ENCODE measurements at regions not wholly inside any gene's neighbourhood (a gene's known extent, or its start where the extent isn't known, plus 50 kb on each side); places are given as distances from the start of the nearest gene placed in this dataset.

DNA sequence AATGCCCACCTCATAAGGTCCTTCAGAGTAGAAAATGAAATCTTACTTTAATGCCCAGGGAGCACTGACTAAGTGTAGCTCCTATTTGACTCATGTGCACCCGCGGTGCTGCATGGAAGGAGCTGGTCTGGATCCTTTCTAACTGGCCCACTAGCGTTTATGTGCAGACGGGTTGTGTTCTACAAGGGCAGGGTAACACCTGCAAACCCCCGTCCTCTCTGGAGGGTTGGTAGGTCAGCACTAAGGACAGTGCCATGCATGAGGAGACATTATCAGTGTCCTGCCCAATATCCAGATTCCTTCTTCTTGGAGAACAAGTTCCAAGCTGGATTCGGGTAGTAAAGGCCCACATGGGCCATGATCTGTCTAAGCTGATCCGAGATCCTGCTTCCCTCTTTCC is 140.3 kb downstream of the ANKRD60 start:
- Histone ChIP-seq H4K20me1 (replicated peaks; ENCODE audit: control insufficient read depth, extremely low read depth, insufficient read depth, low read length) (no peaks in the 10 kb centered on the region), H3K36me3 (ENCODE audit: control insufficient read depth in 2 of 2, extremely low read depth in 1 of 2, insufficient read depth in 2 of 2, low read length in 2 of 2) (no peaks in the 10 kb centered on the region), H3K4me3 (replicated peaks in 1 of 3; ENCODE audit: insufficient read depth in 1 of 3, low read depth in 1 of 3, low read length in 3 of 3) (no peak overlapping the region), H3K9me3 (replicated peaks; ENCODE audit: control insufficient read depth, insufficient read depth, low read length) (no peaks in the 10 kb centered on the region), H3K79me2 (ENCODE audit: control insufficient read depth, insufficient read depth, low read length) (no peaks in the 10 kb centered on the region), H3K9ac (replicated peaks; ENCODE audit: extremely low read depth, insufficient read depth, low read length) (no peak overlapping the region), H3K27me3 (ENCODE audit: control insufficient read depth in 2 of 2, insufficient read depth in 2 of 2, low read length in 2 of 2) (no peaks in the 10 kb centered on the region), H3K4me1 (ENCODE audit: control insufficient read depth, extremely low read depth, insufficient read depth, low read length) (no peaks in the 10 kb centered on the region), H2AFZ (ENCODE audit: low read depth, low read length) (no peak overlapping the region), H3K27ac (ENCODE audit: insufficient read depth, low read depth, low read length) (no peak overlapping the region), H3K4me2 (ENCODE audit: insufficient read depth, low read length) (no peak overlapping the region), H3K9me1 (replicated peaks; ENCODE audit: control insufficient read depth, extremely low read depth, insufficient read depth, low read length) (no peaks in the 10 kb centered on the region)
- intact Hi-C loops (cut with micrococcal nuclease) = loop anchor here (5.0 kb wide), 3 partner anchors 89 to 151 kb away; no protein-coding TSS in a partner anchor
- no peak for DNase-seq (ENCODE audit: low read depth, low spot score)
- POLR2A ChIA-PET = no interaction called here
- BruUV-seq (replicated peaks) = no TSS peak
- CTCF ChIA-PET = interaction anchor here (0.7 to 4.3 kb wide), 27 partner anchors 9 to 493 kb away, joined by 3 to 89 read pairs (median 5); partner anchors contain the start of gene ZBP1
- FAIRE-seq = no peak
- dilution Hi-C loops (cut with MboI; ENCODE audit: extremely low pct_ligation_motif_present, low sequenced_read_pairs) = loop anchor here (25.0 kb wide), 1 partner anchor 451 kb away; no protein-coding TSS in a partner anchor
- TF ChIP-seq FOS (IDR thresholded peaks at IDR 0.05; ENCODE audit: borderline replicate concordance, insufficient read depth, low read length) (no peak), MAX (IDR thresholded peaks at IDR 0.05; ENCODE audit: insufficient read depth, insufficient read length) (no peak), JUN (IDR thresholded peaks at IDR 0.05; ENCODE audit: borderline replicate concordance, insufficient read depth, insufficient read length, low read depth) (no peak), GATA2 (IDR thresholded peaks at IDR 0.05; ENCODE audit: insufficient read depth, insufficient read length, low read depth, low read length) (no peak), POLR2AphosphoS5 (IDR thresholded peaks at IDR 0.05; ENCODE audit: insufficient read depth, low read depth, low read length) (no peak), MYC (IDR thresholded peaks at IDR 0.05; ENCODE audit: low read depth, low read length) (no peak), POLR2A (IDR thresholded peaks at IDR 0.05; ENCODE audit: low read depth, low read length) (no peak), EZH2 (IDR thresholded peaks at IDR 0.05; ENCODE audit: borderline replicate concordance, low read depth, low read length, severe bottlenecking) (no peak), CTCF (IDR thresholded peaks at IDR 0.05; ENCODE audit: extremely low read depth in 1 of 2, insufficient read depth in 1 of 2, low read depth in 1 of 2, low read length in 2 of 2) (no peak)
